ENCODE measurements at regions not wholly inside any gene's neighbourhood (a gene's known extent, or its start where the extent isn't known, plus 50 kb on each side); places are given as distances from the start of the nearest gene placed in this dataset.

DNA sequence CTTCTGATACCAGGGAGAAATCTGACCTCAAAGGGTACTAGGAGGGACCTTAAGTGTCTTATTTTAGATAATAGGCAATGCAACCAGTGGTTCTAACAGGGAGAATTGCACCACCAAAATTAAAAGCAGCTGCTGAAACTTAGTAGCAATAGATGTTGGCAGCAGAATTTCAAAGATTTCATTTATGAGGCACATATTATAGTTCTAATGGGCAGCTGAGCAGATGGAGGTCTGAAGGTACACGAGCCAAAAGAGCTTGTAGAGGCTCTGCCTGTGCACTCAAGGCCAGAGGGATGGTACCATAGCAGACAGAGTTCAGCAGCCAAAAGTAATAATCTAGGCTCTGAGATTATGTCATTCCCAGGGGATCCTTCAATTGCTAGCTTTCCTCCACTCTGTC lies 87.3 kb upstream of the NCKAP5 start:
- TF ChIP-seq EZH2phosphoT487 (IDR thresholded peaks at IDR 0.05; ENCODE audit: borderline replicate concordance, low read depth, low read length): no peak
- TF ChIP-seq, protein P1, sequence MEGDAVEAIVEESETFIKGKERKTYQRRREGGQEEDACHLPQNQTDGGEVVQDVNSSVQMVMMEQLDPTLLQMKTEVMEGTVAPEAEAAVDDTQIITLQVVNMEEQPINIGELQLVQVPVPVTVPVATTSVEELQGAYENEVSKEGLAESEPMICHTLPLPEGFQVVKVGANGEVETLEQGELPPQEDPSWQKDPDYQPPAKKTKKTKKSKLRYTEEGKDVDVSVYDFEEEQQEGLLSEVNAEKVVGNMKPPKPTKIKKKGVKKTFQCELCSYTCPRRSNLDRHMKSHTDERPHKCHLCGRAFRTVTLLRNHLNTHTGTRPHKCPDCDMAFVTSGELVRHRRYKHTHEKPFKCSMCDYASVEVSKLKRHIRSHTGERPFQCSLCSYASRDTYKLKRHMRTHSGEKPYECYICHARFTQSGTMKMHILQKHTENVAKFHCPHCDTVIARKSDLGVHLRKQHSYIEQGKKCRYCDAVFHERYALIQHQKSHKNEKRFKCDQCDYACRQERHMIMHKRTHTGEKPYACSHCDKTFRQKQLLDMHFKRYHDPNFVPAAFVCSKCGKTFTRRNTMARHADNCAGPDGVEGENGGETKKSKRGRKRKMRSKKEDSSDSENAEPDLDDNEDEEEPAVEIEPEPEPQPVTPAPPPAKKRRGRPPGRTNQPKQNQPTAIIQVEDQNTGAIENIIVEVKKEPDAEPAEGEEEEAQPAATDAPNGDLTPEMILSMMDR (conservative IDR thresholded peaks at IDR 0.05; ENCODE audit: low read length): no peak
